HG02852 (cell line): ENCODE measurements at regions not wholly inside any gene's neighbourhood (a gene's known extent, or its start where the extent isn't known, plus 50 kb on each side); places are given as distances from the start of the nearest gene placed in this dataset.
"Not testable (repeated sequence)": the region's sequence is repeated elsewhere in the genome, so short reads cannot be mapped to it uniquely, and the experiment has no call there.

ENCODE experiments used
- ATAC-seq: cut with Tn5 transposase; IDR thresholded peaks from one replicate; pipeline ENCODE4 v1.9.1; 2021; ENCODE audit warnings: mild to moderate bottlenecking, moderate library complexity; ENCODE audit not compliant: unreplicated experiment

DNA sequence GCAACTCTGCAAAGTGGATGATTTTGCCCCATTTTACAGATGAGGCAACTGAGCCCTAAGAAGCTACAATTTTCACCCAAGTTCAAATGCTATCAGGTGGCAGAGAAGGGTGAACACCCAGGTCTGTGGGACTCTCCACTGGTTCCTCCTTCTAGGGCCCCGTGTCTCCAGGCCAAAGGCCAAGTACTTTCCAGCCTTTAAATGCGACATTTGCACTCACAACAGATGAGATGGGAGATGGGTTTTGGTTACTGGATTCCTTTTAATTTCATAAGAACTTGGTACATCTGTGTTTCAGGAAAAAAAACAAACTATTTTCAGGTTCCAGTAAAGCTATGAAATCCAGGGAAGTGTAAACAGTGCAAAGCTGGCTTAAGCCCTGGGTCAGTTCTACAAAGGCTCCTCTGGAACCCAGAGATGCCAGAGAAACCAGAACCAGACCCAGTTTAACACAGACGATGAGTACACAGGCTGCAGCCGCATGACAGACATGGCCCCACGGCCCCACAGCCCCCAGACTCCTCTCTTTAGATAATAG is 361.7 kb downstream of the ANAPC1 start:
- no peak for ATAC-seq

DNA sequence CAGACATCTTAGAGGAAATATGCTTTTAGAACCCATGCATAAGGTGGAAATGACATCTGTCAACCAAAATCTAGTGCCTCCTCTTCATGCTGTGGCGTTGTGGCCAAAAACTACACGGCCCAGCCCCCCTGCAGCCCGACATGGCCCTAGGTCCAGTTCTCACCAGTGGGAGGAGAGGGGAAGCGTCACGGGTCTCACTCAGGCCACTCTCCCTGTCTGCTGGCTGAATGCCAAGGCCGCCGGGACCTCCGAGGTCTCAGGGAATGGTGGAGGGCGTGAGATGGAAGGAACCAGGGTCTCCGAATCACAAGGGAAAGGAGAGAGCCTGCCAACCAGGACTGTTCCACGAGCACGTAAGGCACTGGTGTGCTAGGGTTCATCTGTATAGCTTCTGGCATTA is 361.0 kb downstream of the ANAPC1 start:
- no peak for ATAC-seq

DNA sequence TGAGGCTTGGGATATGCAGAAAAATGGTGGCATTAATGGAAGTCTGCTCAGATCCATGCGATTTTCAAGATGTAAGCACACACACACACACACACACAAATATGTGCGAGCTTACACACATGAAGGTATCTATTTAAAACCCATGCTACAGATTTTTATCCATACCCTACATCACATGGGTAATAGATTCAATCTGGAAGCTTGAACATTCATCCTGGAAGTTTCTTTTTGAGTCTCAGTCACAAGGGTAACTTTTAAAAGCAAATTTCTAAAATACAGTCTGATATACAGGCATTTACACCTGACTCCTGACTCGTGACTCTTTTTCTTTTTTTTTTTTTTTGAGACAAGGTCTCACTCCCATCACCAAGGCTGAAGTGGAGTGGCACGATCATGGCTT is 359.0 kb downstream of the ANAPC1 start:
- not testable (repeated sequence) for ATAC-seq

DNA sequence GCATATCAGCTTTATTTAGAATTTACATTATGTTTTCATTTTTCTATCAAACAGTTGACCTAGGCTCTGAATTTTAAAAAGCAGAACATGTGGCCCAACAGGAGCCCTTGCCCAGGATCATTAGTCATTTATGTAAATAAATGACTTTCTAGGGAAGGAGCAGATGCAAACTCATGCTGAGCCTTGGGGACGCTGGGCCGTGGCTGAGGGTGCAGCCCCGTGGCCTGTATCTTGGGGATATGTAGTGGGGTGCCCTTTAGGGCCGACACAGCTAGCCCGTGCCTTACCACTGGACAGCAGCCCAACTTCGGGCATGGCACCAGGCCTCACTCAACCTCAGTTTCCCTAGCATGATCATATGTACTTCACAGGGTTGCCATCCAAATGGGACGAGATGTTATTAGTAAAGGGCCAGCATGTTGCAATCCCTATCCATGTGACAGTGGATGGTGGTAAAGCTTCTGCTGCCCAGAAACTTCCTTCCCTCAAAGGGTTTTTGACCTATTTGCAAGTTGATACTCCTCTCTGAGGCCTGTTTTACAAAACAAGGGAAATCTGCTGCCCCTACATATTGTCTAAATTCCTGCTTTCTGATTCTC is 357.9 kb downstream of the ANAPC1 start:
- not testable (repeated sequence) for ATAC-seq

DNA sequence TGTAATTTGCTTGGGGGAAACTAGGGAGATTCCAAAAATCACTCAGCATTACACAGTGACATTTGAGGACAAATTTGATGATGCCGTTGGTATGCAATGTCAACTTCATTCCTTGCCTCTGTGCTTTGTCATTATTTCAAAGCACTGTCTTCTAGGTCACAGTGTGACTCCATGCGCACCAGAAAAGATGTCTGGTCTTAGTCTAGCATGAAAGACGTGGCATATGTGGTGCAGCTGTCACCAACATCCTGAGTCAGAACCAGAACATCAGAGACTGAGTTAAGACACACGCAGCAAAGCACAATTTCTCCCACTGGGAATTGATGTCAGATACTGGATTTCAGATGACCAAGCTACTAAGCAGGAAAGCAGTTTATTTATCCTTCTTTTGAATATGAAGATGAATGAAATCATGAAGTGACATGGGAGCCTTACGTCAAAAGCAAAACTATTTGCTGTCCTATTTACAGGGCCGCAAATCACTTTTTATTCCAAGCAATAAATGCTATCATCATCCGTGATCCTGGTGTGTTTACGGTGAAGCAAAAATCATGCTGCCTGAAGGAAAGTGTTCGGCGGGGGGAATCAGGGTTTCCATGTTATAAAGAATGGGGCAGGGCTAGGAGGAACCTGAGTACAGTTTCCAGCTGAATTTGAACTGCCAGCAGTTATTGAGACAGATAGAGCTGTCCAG is 356.1 kb downstream of the ANAPC1 start:
- ATAC-seq = not testable (repeated sequence)

DNA sequence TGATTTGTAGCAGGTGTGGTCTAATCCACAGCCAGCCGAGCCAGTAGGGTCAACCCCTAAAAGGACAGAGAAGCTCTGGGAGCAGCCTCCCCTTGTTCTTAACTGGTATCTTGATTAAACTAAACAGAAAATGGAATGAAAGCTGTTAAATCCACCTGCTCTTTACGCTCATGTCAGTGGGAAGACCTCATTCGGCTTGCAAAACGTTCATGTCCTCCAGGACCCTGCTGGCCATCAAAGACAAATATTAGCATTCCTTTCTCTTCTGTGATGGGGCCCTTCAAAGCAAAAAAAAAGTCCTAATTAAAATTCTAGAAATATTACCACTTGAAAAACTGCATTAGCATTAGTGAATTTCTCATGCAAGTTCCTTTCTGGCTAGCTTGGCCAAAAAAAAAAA is 355.0 kb downstream of the ANAPC1 start:
- not testable (repeated sequence) for ATAC-seq

DNA sequence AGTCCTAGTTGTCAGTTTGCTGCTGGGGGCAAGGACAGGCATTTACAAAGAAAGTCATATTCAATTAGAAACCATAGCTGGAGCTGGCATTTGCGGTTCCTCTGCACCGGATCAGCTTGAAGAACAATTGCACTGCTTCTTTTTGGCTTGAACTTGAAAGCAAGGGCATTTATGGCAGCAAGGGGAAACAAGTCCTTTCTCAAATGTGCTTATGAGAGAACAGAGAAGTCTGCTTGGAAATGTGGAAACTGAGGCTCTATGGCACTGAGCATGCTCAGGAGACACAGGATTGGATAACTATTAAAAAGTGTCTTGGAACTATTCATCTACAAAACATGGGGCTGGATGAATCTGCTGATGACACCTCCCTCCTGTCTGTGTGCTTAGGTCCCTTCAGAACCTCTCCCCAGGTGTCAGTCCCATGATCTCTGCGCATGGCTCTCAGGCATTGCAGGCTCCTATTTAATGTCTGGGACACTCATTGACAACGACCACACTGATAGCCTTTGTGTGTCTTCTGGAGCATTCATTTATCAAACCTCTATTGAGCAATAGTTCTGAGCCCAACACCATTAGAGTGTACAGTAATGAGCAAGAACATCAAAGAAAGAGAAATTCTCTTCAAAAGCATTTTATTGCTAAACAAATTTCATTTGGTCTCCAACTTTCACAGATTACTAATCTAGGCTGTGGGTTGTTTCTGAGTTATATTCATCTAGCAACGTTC is 353.6 kb downstream of the ANAPC1 start:
- not testable (repeated sequence) for ATAC-seq

DNA sequence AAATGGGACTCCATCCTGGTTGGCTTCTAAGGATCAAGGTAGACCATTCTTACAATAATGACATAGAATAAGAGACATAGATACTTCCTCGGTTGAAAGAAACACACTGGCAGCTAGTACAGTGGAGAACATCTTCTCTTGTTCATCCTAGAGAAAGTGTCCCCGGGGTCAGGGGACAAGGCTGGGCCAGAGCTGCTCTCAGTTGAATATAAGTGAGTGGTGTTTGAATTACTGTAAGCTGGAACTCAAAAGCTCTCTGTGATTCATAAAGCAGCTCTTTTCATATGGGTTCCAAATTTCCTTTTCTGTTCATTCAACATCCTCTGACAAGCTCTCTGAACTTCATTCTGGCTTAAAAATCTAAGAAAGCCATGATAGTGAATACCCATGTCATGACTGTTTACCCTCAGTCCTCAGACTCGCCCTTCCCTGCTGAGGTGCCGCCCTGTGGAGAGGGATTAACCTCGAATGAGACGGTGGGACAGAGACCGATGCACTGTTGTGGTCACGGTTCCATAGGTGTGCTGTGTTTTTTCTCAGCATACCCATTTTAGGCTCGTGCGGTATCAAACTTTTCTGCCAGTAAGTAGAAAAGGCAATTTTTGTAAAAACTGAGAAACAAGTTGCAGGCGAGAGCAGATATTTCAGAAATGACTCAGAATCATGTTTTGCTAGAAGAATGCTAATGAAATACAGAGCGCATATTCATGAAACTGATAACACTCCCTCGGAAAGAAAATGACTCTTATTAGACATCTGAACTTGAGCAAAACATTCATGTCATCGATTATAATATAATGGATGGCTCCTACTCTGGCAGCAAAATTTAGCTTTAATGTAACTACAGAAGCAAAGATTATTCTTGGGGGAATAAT is 351.1 kb downstream of the ANAPC1 start:
- not testable (repeated sequence) for ATAC-seq

DNA sequence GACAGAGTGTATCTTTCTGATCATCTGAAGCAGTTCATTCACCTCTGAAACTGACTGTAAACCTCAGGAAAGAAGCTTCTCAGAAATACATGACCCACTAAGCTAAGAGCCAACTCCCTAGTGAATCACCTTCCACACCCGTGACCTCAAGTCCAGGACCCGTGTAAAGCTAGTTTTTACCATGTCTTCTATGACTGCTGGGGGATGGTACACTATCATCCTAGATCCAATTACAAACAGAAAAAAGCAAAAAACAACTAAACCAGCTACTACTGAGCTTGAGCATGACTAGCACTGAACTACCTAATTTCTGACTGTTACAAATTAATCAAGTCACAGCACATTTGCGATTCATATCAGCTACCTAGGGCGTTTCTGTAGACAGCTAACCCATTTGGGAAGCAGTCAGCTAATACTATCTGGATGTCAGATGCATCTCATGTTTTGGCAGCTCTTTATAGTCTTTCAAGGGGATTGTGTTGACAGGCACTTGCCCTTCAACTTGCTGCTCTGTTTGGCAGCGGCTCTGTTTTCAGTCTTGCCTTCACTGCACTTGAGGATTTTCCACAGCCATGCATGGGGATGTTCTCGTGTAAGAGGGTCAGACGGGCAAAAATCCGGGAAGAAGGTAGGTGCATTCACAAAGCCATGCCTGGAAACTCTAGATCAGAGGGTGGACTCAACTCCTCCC is 350.3 kb downstream of the ANAPC1 start:
- not testable (repeated sequence) for ATAC-seq

DNA sequence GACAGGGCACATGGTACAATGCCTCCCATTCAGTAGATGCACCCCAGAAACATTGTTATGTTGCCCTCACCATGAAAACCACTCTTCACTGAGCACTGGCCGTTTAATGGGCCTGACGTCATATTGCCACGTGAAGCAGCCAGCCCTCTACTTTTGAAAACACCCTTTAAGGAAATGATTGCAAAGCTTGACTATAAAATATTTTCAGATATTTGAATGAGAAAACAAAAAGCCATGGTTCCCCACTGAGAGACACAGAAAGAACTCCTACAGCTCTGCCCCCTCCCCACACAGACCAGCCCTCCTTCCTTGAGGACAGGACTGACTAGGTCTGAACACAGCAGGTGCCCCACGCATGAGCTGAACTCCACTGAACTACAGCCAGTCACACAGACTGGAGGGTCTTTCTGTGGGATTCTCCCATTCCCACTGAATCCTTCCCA is 349.1 kb downstream of the ANAPC1 start:
- no peak for ATAC-seq

DNA sequence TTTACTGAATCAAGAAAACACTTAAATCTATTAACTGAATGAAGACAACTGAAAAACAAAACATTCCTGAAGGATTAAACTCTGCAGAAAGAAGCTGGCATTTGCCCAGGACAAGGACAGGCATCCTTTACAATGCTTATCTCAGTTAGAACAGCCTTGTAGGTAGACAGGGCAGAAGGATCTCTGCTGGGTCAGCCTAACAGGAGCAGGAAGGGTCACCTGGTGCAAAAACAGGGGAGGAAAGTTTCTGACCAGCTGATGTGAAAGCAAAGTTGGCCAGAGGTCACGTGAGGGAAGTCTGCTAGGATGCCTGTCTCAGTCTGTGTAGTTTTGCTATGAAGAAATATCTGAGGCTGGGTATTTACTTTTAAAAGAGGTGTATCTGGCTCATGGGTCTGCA is 348.6 kb downstream of the ANAPC1 start:
- ATAC-seq = no peak

DNA sequence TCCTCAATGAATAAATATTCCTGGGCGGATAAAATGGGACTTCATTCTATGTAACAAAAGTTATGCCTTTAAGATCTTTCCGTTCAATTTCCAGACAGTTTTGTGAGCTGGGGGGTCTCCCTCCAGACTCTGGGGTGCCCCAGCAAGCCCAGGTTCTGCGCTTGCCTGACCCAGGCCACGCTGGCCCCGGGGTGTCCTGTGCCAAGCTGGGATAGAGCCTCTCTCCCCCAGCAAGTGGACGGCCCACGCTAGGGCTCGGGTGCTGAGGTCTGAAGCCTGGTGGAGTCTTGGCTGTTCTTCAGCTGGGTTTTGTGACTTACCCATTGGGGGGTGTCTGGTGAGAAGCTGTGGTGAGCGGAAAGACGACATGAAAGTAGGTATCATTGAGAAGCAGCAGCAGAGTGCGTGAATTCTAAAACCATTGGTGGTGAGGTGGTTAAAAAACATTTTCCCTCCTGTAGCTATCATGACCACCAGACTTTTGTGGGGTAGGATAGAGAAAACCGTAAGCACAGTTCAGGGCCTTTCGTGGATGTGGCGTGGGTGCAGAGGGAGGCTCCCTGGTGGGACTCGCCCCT is 346.8 kb downstream of the ANAPC1 start:
- no peak for ATAC-seq

DNA sequence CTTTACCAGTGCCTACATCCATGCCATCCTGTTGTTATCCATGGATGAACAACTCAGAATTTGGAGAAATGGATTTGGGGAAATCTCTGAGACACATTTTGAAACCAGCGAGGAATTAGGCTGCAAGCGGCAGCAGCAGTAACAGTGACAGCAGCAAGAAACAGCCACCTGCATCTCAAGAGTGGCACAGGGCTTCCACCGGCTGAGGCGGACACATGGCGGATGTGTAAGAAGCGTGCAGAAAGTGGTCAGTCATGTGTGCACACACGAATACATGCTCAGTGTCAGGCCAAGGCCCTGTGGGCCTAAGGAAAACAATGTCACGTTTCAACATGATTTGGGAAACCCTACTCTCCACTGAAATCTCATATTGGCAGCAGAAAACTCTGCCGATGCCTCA is 344.0 kb downstream of the ANAPC1 start:
- ATAC-seq = not testable (repeated sequence)

DNA sequence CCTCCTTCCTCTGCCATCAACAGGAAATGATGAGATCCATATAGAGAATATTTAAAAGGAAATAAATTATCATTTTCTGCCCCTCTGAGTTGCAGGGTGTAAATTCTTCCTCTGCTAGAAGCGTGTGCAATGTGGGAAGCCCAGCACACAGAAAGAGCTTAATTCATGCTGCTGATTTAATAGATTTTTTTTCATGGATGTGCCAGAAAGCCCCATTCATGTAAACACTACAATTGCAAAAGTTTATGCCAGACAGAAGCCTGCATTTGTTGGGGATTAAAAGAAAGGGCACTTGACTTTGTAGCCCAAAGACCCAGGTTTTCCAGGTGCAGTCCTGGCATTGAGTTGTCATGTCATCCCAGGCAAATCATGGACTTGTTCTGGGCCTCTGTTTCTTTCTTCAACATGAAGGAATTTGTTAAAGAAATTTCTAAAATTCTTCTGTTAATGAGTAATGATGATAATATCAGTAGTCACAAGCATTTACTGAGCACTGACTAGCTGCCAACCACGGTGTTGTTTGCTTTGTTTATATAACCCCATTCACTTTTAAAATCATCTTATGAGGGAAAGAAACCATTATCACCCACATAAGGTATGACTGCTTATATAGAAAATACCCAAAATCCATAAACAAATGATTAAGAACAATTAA is 341.7 kb downstream of the ANAPC1 start:
- not testable (repeated sequence) for ATAC-seq

DNA sequence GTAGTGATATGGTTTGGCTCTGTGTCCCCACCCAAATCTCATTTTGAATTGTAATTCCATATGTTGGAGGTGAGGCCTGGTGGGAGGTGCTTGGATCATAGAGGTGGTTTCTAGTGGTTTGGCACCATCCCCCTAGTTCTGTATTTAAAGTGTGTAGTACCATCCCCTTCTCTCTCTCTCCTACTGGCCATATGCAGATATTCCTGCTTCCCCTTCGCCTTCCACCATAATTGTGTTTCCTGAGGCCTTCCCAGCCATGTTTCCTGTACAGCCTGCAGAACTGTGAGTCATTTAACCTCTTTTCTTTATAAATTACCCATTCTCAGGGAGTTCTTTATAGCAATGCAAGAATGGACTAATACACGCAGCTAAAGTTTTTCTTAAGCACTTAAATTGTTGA is 340.0 kb downstream of the ANAPC1 start:
- not testable (repeated sequence) for ATAC-seq

DNA sequence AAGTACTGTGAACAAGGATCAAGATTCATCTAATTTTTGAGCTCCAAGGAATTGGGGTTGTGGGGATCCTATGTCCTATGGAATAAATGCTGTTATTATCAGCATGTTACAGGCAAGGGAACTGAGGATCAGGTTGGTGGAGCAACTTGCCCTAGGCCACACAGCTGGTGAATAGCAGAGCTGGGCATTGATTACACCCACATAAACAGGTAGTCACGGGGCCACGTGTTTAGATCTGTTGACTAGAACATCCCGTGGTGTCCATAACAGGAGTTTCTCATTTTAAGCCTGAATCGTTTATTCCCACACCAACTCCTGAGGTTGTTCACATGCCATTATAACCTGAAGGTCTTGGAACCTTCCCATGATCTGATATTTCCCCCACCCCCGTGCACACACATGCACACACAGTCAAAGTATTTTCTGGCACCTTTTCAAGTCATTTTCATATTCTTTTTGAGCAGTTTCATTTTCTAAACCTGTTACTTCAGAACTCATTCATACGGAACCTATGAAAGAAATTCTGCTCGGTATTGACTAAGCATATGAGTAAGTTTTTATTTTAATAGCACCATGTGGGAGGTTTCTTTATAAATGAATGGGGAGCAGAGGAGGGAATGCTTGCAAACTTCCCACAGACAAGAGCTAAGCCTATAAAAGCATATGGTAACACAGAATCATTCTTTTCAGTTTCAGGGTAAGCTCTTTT is 338.1 kb downstream of the ANAPC1 start:
- peak; percentile 57 for ATAC-seq

DNA sequence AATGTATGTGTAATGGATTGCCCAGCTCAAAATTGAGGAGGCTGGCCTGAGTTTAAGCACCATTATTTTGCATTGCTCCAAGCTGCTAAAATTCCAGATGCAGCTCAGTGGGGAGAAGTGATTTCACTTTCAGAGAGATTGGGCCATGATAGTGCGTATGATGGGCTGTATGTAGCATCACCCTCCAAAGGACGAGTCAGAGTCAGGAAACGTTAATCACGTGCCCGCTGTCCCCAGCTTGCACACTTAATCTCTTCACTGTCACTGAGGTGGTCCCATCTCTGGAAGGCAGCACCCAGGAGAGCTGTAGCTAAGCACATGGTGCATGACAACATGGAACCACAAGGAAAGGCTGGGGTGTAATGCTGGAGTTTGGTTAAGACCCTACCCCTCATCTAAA is 337.4 kb downstream of the ANAPC1 start:
- not testable (repeated sequence) for ATAC-seq

DNA sequence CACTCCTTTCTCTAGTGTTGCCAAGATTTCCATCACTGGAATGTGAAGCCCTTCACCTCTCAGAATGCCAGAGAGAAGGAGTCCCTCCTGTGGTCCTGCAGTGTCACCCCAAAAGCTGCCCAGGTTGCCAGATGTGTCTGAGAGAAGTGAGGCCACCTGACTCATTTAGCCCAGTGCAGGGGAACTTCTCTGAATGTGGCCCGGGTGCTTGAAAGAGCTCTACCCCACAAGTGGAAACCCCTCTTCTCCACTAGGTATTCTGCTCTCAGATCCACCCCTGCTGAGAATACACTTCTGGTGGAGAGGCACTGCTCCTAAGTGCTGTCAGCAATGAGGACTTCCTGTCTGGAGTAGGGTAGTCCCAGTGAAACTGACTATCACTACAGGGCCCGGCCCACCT is 334.8 kb downstream of the ANAPC1 start:
- ATAC-seq = not testable (repeated sequence)

DNA sequence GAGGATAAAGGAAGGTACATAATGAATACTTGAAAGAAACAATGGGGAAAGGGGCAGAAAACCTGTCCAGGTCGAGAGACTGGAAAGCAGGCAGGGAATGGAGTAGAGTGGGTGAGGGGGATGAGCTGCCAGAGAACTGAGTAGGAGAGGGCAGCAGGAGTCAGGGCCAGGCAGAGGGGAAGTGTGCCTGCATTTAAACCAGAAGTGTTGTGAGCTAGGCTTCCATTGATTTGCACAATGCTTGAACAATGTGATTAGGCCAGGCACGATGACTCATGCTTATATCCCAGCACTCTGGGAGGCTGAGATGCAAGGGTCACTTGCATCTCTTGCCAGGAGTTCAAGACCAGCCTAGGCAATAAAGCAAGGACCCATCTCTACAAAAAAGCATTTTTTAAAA is 332.6 kb downstream of the ANAPC1 start:
- not testable (repeated sequence) for ATAC-seq
